ENCODE measurements at regions not wholly inside any gene's neighbourhood (a gene's known extent, or its start where the extent isn't known, plus 50 kb on each side); places are given as distances from the start of the nearest gene placed in this dataset.

- in situ Hi-C loops (cut with HindIII; ENCODE audit: low pct_unique_long_range_greater_than_20kb, low sequenced_read_pairs) (no loop called here), intact Hi-C loops (cut with micrococcal nuclease; ENCODE audit: unreplicated experiment) (no loop called here)
- POLR2A ChIA-PET = no interaction called here
- TF ChIP-seq REST (IDR thresholded peaks at IDR 0.05; ENCODE audit: insufficient read depth in 1 of 2, low read depth in 2 of 2, low read length in 1 of 2) (no peak), TCF7L2 (IDR thresholded peaks at IDR 0.05; ENCODE audit: low read depth, low read length) (no peak), POLR2AphosphoS5 (IDR thresholded peaks at IDR 0.05; ENCODE audit: low read depth, low read length) (no peak), CTCF (IDR thresholded peaks at IDR 0.05) (no peak), SIN3A (IDR thresholded peaks at IDR 0.05; ENCODE audit: borderline replicate concordance, insufficient read depth, low read depth, low read length) (no peak)
- H3K27ac ChIP-seq (ENCODE audit: low read length) = no peak overlapping the region
- no peak for DNase-seq (ENCODE audit: low read depth, low spot score)
- CTCF ChIA-PET = no interaction called here
- no peak for ATAC-seq
- BruUV-seq (replicated peaks) = no TSS peak
- H3K27me3 ChIP-seq (ENCODE audit: control insufficient read depth, insufficient read depth, low read length) = no peaks in the 10 kb centered on the region
- H3K4me3 ChIP-seq (ENCODE audit: low read depth in 2 of 2, low read length in 2 of 2) = no peak overlapping the region
- no peaks in the 10 kb centered on the region for H3K36me3 ChIP-seq (ENCODE audit: control insufficient read depth, insufficient read depth, low read length)
- H3K4me1 ChIP-seq (ENCODE audit: control insufficient read depth, insufficient read depth, low read length) = no peaks in the 10 kb centered on the region
- H3K9me3 ChIP-seq (ENCODE audit: control insufficient read depth, insufficient read depth, low read depth, low read length) = no peaks in the 10 kb centered on the region
These were observed 343.4 kb upstream of the LMO3 start for GRCh38 chr12:16949371-16949770.

DNA sequence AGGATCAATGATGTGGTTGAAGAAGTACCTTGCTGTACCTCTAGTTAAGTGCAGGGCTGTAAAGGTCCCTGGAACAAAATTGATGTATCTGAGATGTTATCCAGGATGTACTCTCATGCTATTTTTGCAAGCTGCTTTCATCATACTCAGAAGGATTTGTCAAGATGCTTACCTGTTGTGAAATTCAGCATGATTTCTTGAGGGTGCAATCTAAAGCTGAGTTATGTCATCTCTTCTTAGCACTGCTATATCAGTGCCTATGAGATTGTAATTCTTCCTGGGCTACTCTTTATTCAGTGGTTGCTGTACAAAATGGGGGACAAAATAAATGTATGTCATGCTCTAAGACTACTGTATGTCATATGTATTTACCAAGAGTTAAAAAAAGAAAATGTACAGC is 340.7 kb upstream of the LMO3 start:
- Histone ChIP-seq H3K27me3 (ENCODE audit: control insufficient read depth, insufficient read depth, low read length) (no peaks in the 10 kb centered on the region), H3K4me1 (ENCODE audit: control insufficient read depth, insufficient read depth, low read length) (no peaks in the 10 kb centered on the region), H3K36me3 (ENCODE audit: control insufficient read depth, insufficient read depth, low read length) (no peaks in the 10 kb centered on the region), H3K9me3 (ENCODE audit: control insufficient read depth, insufficient read depth, low read depth, low read length) (no peaks in the 10 kb centered on the region), H3K27ac (ENCODE audit: low read length) (no peak overlapping the region), H3K4me3 (ENCODE audit: low read depth in 2 of 2, low read length in 2 of 2) (no peak overlapping the region)
- DNase-seq (ENCODE audit: low read depth, low spot score) (no peak), ATAC-seq (no peak)
- TF ChIP-seq POLR2AphosphoS5 (IDR thresholded peaks at IDR 0.05; ENCODE audit: low read depth, low read length) = no peak
- TF ChIP-seq REST (IDR thresholded peaks at IDR 0.05; ENCODE audit: insufficient read depth in 1 of 2, low read depth in 2 of 2, low read length in 1 of 2) = no peak
- no peak for TF ChIP-seq TCF7L2 (IDR thresholded peaks at IDR 0.05; ENCODE audit: low read depth, low read length)
- no peak for TF ChIP-seq SIN3A (IDR thresholded peaks at IDR 0.05; ENCODE audit: borderline replicate concordance, insufficient read depth, low read depth, low read length)
- TF ChIP-seq CTCF (IDR thresholded peaks at IDR 0.05) = no peak
- CTCF ChIA-PET = no interaction called here
- POLR2A ChIA-PET = no interaction called here
- in situ Hi-C loops (cut with HindIII; ENCODE audit: low pct_unique_long_range_greater_than_20kb, low sequenced_read_pairs) = no loop called here
- BruUV-seq (replicated peaks) = no TSS peak
- intact Hi-C loops (cut with micrococcal nuclease; ENCODE audit: unreplicated experiment) = no loop called here

All from Panc1 (cell line).